ENCODE measurements at regions not wholly inside any gene's neighbourhood (a gene's known extent, or its start where the extent isn't known, plus 50 kb on each side); places are given as distances from the start of the nearest gene placed in this dataset.

- TF ChIP-seq CTCF (IDR thresholded peaks at IDR 0.05; ENCODE audit: extremely low read depth, missing control alignments), result no peak
Measured at GRCh38 chr14:95460647-95461478, 55.6 kb downstream of the SYNE3 start.

GRCh38 chr14:95458906-95459305, 57.5 kb downstream of the SYNE3 start:
- no peak for TF ChIP-seq CTCF (IDR thresholded peaks at IDR 0.05; ENCODE audit: extremely low read depth, missing control alignments)

More at GRCh38 chr14:95460647-95461478, 55.6 kb downstream of the SYNE3 start:
- DNase-seq (ENCODE audit: low spot score), result no peak

DNA sequence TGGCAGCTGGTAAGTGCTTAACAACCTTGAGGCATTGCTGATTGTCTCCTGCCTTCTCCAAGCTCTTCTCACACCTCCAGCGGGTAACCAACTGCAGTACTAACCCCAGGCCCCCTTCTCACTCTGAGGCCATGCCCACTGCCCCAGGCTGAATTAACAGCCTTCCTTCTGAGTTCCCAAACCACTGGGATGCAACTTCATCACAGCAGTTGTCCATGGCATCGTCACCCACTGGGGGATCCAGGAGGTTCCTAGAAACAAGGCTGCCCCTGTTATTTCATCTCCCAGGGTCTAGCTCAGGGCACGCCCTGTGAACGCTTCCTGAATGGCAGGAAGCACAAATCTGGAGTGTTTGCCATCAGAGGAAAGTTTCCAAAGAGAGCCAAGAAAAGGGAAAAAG, 58.0 kb downstream of the SYNE3 start:
- TF ChIP-seq CTCF (IDR thresholded peaks at IDR 0.05; ENCODE audit: extremely low read depth, missing control alignments), result no peak

More at GRCh38 chr14:95458906-95459305, 57.5 kb downstream of the SYNE3 start:
- no peak for DNase-seq (ENCODE audit: low spot score)

DNA sequence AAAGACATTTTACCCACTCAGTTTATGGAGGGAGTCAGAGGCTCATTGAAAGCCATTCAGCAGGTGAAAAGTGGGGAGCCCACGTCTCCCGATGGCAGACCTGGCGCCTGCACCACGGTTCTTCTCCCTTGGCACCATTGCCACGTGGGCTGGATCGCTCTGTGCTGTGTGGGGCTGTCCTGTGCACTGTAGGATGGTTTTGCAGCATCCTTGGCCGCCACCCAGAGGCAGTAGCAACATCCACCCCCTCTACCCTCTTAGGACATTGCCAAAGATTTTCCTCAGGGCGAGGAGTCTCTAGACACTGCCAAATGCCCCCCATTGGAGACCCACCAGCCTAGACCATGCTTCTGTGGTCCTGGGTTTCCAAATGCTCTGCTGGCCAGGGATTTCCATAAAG, 60.2 kb downstream of the SYNE3 start:
- no peak for TF ChIP-seq CTCF (IDR thresholded peaks at IDR 0.05; ENCODE audit: extremely low read depth, missing control alignments)

More for the DNA sequence above, 58.0 kb downstream of the SYNE3 start:
- DNase-seq (ENCODE audit: low spot score), result no peak

DNA sequence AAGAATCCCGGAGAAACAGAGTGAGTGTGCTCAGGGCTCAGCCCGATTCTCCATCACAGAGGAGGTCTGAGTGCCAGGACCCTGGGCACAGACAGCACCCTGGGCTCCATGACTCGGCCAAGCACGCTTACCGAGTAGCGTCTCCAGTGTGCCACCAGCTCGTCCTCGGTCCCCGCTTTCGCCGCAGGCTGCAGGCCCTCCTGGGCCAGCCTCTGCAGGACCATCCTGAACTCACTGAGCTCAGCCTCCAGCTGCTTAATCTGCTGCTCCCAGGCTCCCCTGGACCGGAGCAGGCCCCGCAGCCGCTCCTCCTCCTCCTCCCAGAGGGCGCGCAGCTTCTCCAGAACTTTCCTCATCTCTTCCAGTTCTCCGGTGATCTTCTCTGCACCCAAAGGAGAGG, 61.2 kb downstream of the SYNE3 start:
- TF ChIP-seq CTCF (IDR thresholded peaks at IDR 0.05; ENCODE audit: extremely low read depth, missing control alignments), result no peak
- DNase-seq (ENCODE audit: low spot score), result no peak

More for the DNA sequence above, 60.2 kb downstream of the SYNE3 start:
- no peak for DNase-seq (ENCODE audit: low spot score)

GRCh38 chr14:95453713-95453980, 62.8 kb downstream of the SYNE3 start:
- DNase-seq (ENCODE audit: low spot score), result no peak

More at GRCh38 chr14:95453713-95453980, 62.8 kb downstream of the SYNE3 start:
- no peak for TF ChIP-seq CTCF (IDR thresholded peaks at IDR 0.05; ENCODE audit: extremely low read depth, missing control alignments)

Measured in GM20000 (cell line).